ENCODE measurements at regions not wholly inside any gene's neighbourhood (a gene's known extent, or its start where the extent isn't known, plus 50 kb on each side); places are given as distances from the start of the nearest gene placed in this dataset.

GRCh38 chr3:127472506-127472905, 118.0 kb downstream of the TPRA1 start:
- Histone ChIP-seq H4K8ac (ENCODE audit: low read depth, low read length) (no peak overlapping the region), H2BK15ac (ENCODE audit: low read length) (peak overlapping the region; percentile 61), H2AK5ac (ENCODE audit: low read depth, low read length) (peak overlapping the region; percentile 76), H2BK12ac (ENCODE audit: low read length) (no peak overlapping the region), H3K23ac (ENCODE audit: low read depth, low read length, poor library complexity) (no peak overlapping the region), H4K91ac (ENCODE audit: low read depth, low read length, poor library complexity) (no peak overlapping the region), H3K18ac (ENCODE audit: low read length) (peak overlapping the region; percentile 84), H2BK120ac (ENCODE audit: low read depth, low read length) (no peak overlapping the region), H2BK5ac (ENCODE audit: low read length) (no peak overlapping the region), H3K9ac (ENCODE audit: low read depth, low read length, poor library complexity) (peak overlapping the region; percentile 70), H3K36me3 (replicated peaks in 1 of 2; ENCODE audit: control insufficient read depth in 2 of 2, insufficient read depth in 2 of 2, low read length in 2 of 2) (no peaks in the 10 kb centered on the region), H3K14ac (ENCODE audit: low read length) (no peak overlapping the region), H3K27me3 (ENCODE audit: control insufficient read depth in 3 of 3, insufficient read depth in 3 of 3, low read depth in 1 of 3, low read length in 3 of 3) (peaks cover 0 to 17% (median 0%) of the 10 kb centered on the region in 3 experiments), H2AFZ (ENCODE audit: low read length) (no peak overlapping the region), H3K27ac (replicated peaks; ENCODE audit: low read length) (no peak overlapping the region), H3K4me1 (ENCODE audit: control insufficient read depth in 2 of 2, insufficient read depth in 1 of 2, low read depth in 1 of 2, low read length in 2 of 2) (peaks cover 0 to 3% of the 10 kb centered on the region in 2 donors), H3K79me1 (ENCODE audit: low read depth, low read length) (no peaks in the 10 kb centered on the region), H3K4ac (ENCODE audit: low read length) (no peak overlapping the region), H3K4me3 (ENCODE audit: low read length in 2 of 2) (no peak overlapping the region), H3K4me2 (ENCODE audit: insufficient read depth, low read length, poor library complexity, severe bottlenecking) (no peak overlapping the region), H3K9me3 (replicated peaks in 1 of 2; ENCODE audit: control insufficient read depth in 2 of 2, insufficient read depth in 1 of 2, low read depth in 1 of 2, low read length in 2 of 2) (peaks cover 0 to 6% of the 10 kb centered on the region in 2 donors)
- DNase-seq (ENCODE audit: low spot score): no peak
- WGBS, 2 donors (ENCODE audit: extremely low coverage in 2 of 2, insufficient read length in 2 of 2, insufficient replicate concordance in 1 of 2): no CpG with 5 or more reads among the region's 11 CpGs

GRCh38 chr3:127471142-127471541, 119.4 kb downstream of the TPRA1 start:
- peak overlapping the region; percentile 32 for H3K18ac ChIP-seq (ENCODE audit: low read length)
- H2BK5ac ChIP-seq (ENCODE audit: low read length): no peak overlapping the region
- peak overlapping the region; percentile 6 for H2BK15ac ChIP-seq (ENCODE audit: low read length)
- H2AFZ ChIP-seq (ENCODE audit: low read length): no peak overlapping the region
- no peak overlapping the region for H3K4me2 ChIP-seq (ENCODE audit: insufficient read depth, low read length, poor library complexity, severe bottlenecking)
- WGBS, 2 donors (ENCODE audit: extremely low coverage in 2 of 2, insufficient read length in 2 of 2, insufficient replicate concordance in 1 of 2): no CpG with 5 or more reads among the region's 5 CpGs
- no peaks in the 10 kb centered on the region for H3K36me3 ChIP-seq (replicated peaks in 1 of 2; ENCODE audit: control insufficient read depth in 2 of 2, insufficient read depth in 2 of 2, low read length in 2 of 2)
- no peak overlapping the region for H3K4ac ChIP-seq (ENCODE audit: low read length)
- no peaks in the 10 kb centered on the region for H3K79me1 ChIP-seq (ENCODE audit: low read depth, low read length)
- H3K4me3 ChIP-seq (ENCODE audit: low read length in 2 of 2): no peak overlapping the region
- no peak overlapping the region for H2BK120ac ChIP-seq (ENCODE audit: low read depth, low read length)
- H3K14ac ChIP-seq (ENCODE audit: low read length): no peak overlapping the region
- H3K27ac ChIP-seq (replicated peaks; ENCODE audit: low read length): no peak overlapping the region
- H2BK12ac ChIP-seq (ENCODE audit: low read length): no peak overlapping the region
- H3K9me3 ChIP-seq (replicated peaks in 1 of 2; ENCODE audit: control insufficient read depth in 2 of 2, insufficient read depth in 1 of 2, low read depth in 1 of 2, low read length in 2 of 2): peaks cover 0 to 6% of the 10 kb centered on the region in 2 donors
- no peak overlapping the region for H3K23ac ChIP-seq (ENCODE audit: low read depth, low read length, poor library complexity)
- DNase-seq (ENCODE audit: low spot score): no peak
- H4K91ac ChIP-seq (ENCODE audit: low read depth, low read length, poor library complexity): no peak overlapping the region
- no peak overlapping the region for H3K9ac ChIP-seq (ENCODE audit: low read depth, low read length, poor library complexity)
- H3K27me3 ChIP-seq (ENCODE audit: control insufficient read depth in 3 of 3, insufficient read depth in 3 of 3, low read depth in 1 of 3, low read length in 3 of 3): peaks cover 0 to 15% (median 0%) of the 10 kb centered on the region in 3 experiments
- peaks cover 0 to 8% of the 10 kb centered on the region in 2 donors for H3K4me1 ChIP-seq (ENCODE audit: control insufficient read depth in 2 of 2, insufficient read depth in 1 of 2, low read depth in 1 of 2, low read length in 2 of 2)
- peak overlapping the region; percentile 46 for H2AK5ac ChIP-seq (ENCODE audit: low read depth, low read length)
- H4K8ac ChIP-seq (ENCODE audit: low read depth, low read length): no peak overlapping the region

GRCh38 chr3:127469760-127470159, 120.8 kb downstream of the TPRA1 start:
- no peaks in the 10 kb centered on the region for H3K79me1 ChIP-seq (ENCODE audit: low read depth, low read length)
- H3K18ac ChIP-seq (ENCODE audit: low read length): no peak overlapping the region
- no peak overlapping the region for H2BK120ac ChIP-seq (ENCODE audit: low read depth, low read length)
- no peak overlapping the region for H3K9ac ChIP-seq (ENCODE audit: low read depth, low read length, poor library complexity)
- no peak overlapping the region for H2BK12ac ChIP-seq (ENCODE audit: low read length)
- H3K36me3 ChIP-seq (replicated peaks in 1 of 2; ENCODE audit: control insufficient read depth in 2 of 2, insufficient read depth in 2 of 2, low read length in 2 of 2): no peaks in the 10 kb centered on the region
- peak overlapping the region; percentile 10 for H2AK5ac ChIP-seq (ENCODE audit: low read depth, low read length)
- H3K9me3 ChIP-seq (replicated peaks in 1 of 2; ENCODE audit: control insufficient read depth in 2 of 2, insufficient read depth in 1 of 2, low read depth in 1 of 2, low read length in 2 of 2): peaks cover 0 to 6% of the 10 kb centered on the region in 2 donors
- no peak overlapping the region for H3K27ac ChIP-seq (replicated peaks; ENCODE audit: low read length)
- H4K91ac ChIP-seq (ENCODE audit: low read depth, low read length, poor library complexity): no peak overlapping the region
- H3K23ac ChIP-seq (ENCODE audit: low read depth, low read length, poor library complexity): no peak overlapping the region
- H2BK5ac ChIP-seq (ENCODE audit: low read length): peak overlapping the region; percentile 29
- H3K14ac ChIP-seq (ENCODE audit: low read length): no peak overlapping the region
- no peak for DNase-seq (ENCODE audit: low spot score)
- peaks cover 0 to 14% (median 0%) of the 10 kb centered on the region in 3 experiments for H3K27me3 ChIP-seq (ENCODE audit: control insufficient read depth in 3 of 3, insufficient read depth in 3 of 3, low read depth in 1 of 3, low read length in 3 of 3)
- no peak overlapping the region for H3K4ac ChIP-seq (ENCODE audit: low read length)
- no peak overlapping the region for H2AFZ ChIP-seq (ENCODE audit: low read length)
- H4K8ac ChIP-seq (ENCODE audit: low read depth, low read length): no peak overlapping the region
- H2BK15ac ChIP-seq (ENCODE audit: low read length): peak overlapping the region; percentile 44
- H3K4me2 ChIP-seq (ENCODE audit: insufficient read depth, low read length, poor library complexity, severe bottlenecking): no peak overlapping the region
- H3K4me3 ChIP-seq (ENCODE audit: low read length in 2 of 2): no peak overlapping the region
- no CpG with 5 or more reads among the region's 9 CpGs for WGBS, 2 donors (ENCODE audit: extremely low coverage in 2 of 2, insufficient read length in 2 of 2, insufficient replicate concordance in 1 of 2)
- peaks cover 0 to 8% of the 10 kb centered on the region in 2 donors for H3K4me1 ChIP-seq (ENCODE audit: control insufficient read depth in 2 of 2, insufficient read depth in 1 of 2, low read depth in 1 of 2, low read length in 2 of 2)

GRCh38 chr3:127467391-127467790, 123.1 kb downstream of the TPRA1 start:
- H3K27me3 ChIP-seq (ENCODE audit: control insufficient read depth in 3 of 3, insufficient read depth in 3 of 3, low read depth in 1 of 3, low read length in 3 of 3): peaks cover 0 to 21% (median 0%) of the 10 kb centered on the region in 3 experiments
- H2BK120ac ChIP-seq (ENCODE audit: low read depth, low read length): peak overlapping the region; percentile 37
- no peak overlapping the region for H2BK15ac ChIP-seq (ENCODE audit: low read length)
- H3K4me2 ChIP-seq (ENCODE audit: insufficient read depth, low read length, poor library complexity, severe bottlenecking): no peak overlapping the region
- no peak overlapping the region for H4K91ac ChIP-seq (ENCODE audit: low read depth, low read length, poor library complexity)
- no peak overlapping the region for H3K4ac ChIP-seq (ENCODE audit: low read length)
- no peak overlapping the region for H2BK12ac ChIP-seq (ENCODE audit: low read length)
- no peak overlapping the region for H2AFZ ChIP-seq (ENCODE audit: low read length)
- peak overlapping the region; percentile 9 for H3K23ac ChIP-seq (ENCODE audit: low read depth, low read length, poor library complexity)
- no peak for DNase-seq (ENCODE audit: low spot score)
- no peaks in the 10 kb centered on the region for H3K36me3 ChIP-seq (replicated peaks in 1 of 2; ENCODE audit: control insufficient read depth in 2 of 2, insufficient read depth in 2 of 2, low read length in 2 of 2)
- H3K4me3 ChIP-seq (ENCODE audit: low read length in 2 of 2): no peak overlapping the region
- H4K8ac ChIP-seq (ENCODE audit: low read depth, low read length): no peak overlapping the region
- no peaks in the 10 kb centered on the region for H3K79me1 ChIP-seq (ENCODE audit: low read depth, low read length)
- H2AK5ac ChIP-seq (ENCODE audit: low read depth, low read length): peak overlapping the region; percentile 59
- no peak overlapping the region for H3K27ac ChIP-seq (replicated peaks; ENCODE audit: low read length)
- no peak overlapping the region for H3K14ac ChIP-seq (ENCODE audit: low read length)
- peak overlapping the region; percentile 54 for H2BK5ac ChIP-seq (ENCODE audit: low read length)
- no CpG with 5 or more reads among the region's 12 CpGs for WGBS, 2 donors (ENCODE audit: extremely low coverage in 2 of 2, insufficient read length in 2 of 2, insufficient replicate concordance in 1 of 2)
- H3K9ac ChIP-seq (ENCODE audit: low read depth, low read length, poor library complexity): no peak overlapping the region
- H3K4me1 ChIP-seq (ENCODE audit: control insufficient read depth in 2 of 2, insufficient read depth in 1 of 2, low read depth in 1 of 2, low read length in 2 of 2): peaks cover 0 to 8% of the 10 kb centered on the region in 2 donors
- H3K18ac ChIP-seq (ENCODE audit: low read length): peak overlapping the region; percentile 77
- H3K9me3 ChIP-seq (replicated peaks in 1 of 2; ENCODE audit: control insufficient read depth in 2 of 2, insufficient read depth in 1 of 2, low read depth in 1 of 2, low read length in 2 of 2): peaks cover 0 to 4% of the 10 kb centered on the region in 2 donors

Data from neuronal stem cell (in vitro differentiated cells).